ENCODE measurements at regions not wholly inside any gene's neighbourhood (a gene's known extent, or its start where the extent isn't known, plus 50 kb on each side); places are given as distances from the start of the nearest gene placed in this dataset.

GRCh38 chr2:120809609-120810440 is 74.2 kb downstream of the GLI2 start:
- DNase-seq: no peak

DNA sequence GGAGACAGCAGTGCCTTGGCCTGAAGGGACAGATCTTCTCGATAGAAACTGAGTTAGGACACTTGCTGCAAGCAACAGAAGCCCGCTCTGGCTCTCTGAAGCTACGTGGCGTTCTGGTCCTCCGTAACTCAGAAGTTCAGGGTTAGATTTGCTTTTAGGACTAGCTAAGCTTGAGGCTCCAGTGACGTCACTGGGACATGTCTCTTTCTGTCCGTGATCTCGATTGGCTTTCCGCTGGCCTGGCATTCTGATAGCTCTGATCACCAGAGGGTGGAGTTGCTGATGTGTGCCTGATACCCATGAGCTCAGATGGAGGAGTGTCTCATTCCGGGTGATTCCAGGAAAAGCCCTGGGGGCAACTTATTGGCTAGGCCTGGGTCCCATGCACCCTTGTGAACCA is 75.0 kb downstream of the GLI2 start:
- DNase-seq: no peak

- DNase-seq: no peak
These were observed 77.2 kb downstream of the GLI2 start for GRCh38 chr2:120812866-120813265.

DNA sequence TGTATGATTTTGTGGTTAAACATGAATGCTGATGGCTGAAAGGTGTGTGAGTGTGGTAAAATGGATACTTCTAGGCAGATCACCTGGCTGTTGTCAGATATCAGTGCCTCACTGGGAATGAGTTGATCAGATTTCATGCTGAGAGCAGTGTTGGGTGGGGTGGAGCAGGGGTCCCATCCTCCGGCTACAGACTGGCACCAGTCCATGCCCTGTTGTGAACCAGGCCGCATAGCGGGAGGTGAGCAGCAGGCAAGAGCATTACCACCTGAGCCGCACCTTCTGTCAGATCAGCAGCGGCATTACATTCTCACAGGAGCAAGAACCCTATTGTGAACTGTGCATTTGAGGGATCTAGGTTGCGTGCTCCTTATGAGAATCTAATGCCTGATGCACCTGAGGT is 78.7 kb downstream of the GLI2 start:
- DNase-seq: no peak

DNA sequence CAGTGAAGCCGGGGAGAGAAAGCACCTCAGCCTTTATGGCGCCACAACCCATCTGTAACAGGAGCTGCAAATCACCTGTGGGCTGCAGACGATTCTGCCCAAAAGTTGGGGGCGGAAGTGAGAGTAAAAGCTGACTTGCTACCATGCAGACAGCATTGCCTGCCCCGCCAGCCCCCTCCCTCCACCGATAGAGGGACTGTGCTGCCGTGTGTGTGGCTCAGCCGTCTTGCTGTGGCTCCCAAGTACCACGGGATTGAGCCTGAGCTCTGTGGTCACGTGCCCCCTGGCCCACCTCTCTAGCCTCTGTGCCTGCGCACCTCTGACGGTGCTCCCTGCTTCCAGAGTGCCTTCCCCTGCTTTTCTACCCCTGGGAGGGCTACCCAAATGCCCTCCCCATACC is 79.6 kb downstream of the GLI2 start:
- DNase-seq: no peak

DNA sequence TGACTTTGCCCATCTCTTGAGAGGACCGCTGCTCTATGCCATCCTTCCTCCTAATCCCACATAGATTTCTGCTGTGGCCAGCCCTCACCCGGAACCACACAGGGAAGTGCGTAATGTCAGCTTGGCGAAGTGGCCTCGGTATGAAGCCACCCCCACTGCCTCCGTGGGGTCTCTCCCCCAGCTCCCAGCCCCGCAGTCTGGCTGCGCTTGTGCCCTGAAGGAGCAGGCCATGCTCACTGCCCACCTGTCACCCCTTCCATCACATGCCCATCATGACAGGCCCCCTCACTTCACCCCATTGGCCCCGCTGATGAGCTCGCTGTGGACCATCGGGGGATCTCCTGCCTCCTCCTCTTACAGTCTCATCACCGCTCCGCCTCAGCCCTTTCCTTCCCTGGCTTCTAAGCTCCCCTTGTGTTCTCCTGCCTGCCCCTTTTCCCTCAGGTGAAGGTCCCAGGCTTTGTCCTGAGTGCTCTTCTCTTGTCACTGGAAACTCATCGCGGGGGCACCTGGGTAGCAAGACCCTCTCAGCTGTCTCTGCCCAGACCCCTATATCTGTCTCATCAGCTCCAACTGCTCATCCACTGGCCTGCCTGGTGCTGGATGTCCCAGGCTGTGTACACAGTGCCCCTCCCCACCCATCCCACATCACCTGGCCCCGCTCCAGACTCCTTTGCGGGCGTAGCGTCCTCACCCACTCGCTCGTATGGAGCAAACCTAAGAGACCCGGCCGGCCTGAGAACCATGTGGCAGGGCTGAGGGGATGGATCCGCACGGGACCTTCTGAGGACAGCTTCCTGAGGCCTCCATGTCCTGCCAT is 81.7 kb downstream of the GLI2 start:
- no peak for DNase-seq

GRCh38 chr2:120817956-120818325 is 82.3 kb downstream of the GLI2 start:
- no peak for DNase-seq

DNA sequence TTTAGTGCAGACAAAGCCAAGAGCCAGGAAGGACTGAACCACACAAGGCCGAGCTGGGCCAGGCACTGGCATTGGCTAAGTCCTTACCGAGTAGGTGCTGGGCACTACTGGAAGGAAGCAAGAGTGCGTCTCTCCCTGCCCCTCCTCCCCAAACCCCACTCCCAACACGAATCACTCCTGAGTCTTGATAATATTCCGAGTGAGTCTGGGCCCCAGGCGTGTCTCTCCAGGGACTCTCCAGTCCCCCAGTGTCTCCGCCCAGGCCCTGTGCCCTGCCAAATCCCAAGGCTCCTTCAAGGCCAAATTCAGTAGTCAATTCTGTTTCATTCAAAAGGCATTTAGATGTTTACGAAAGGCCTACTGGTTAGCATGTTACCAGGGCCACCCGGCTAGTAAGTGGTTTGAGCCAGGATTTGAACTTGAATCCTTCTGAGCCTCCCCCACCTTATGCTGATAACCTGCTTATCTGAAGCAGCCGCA is 82.8 kb downstream of the GLI2 start:
- DNase-seq: no peak

DNA sequence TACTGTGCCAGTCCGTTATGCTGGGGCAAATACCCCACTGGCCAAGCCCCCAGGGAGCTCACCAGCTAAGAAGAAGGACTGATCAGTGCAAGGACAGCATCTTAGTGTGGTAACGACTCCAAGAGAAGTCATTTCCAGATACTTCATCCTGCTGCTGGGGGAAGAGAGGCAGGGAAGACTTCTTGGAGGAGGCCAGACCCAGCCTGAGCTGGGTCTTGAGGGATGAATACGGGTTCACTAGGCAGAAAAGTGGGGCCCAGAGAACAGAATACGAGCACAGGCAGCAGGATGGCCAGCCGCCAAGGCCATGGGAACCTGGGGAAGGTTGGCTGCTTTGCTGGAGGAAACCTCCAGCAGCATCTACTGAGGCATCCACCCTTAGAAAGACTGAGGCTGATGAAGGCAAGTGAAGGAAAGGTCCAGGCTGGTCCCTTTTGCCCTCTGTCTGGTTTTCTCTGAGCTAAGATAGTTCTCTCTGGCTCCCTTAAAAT is 84.1 kb downstream of the GLI2 start:
- DNase-seq: no peak

DNA sequence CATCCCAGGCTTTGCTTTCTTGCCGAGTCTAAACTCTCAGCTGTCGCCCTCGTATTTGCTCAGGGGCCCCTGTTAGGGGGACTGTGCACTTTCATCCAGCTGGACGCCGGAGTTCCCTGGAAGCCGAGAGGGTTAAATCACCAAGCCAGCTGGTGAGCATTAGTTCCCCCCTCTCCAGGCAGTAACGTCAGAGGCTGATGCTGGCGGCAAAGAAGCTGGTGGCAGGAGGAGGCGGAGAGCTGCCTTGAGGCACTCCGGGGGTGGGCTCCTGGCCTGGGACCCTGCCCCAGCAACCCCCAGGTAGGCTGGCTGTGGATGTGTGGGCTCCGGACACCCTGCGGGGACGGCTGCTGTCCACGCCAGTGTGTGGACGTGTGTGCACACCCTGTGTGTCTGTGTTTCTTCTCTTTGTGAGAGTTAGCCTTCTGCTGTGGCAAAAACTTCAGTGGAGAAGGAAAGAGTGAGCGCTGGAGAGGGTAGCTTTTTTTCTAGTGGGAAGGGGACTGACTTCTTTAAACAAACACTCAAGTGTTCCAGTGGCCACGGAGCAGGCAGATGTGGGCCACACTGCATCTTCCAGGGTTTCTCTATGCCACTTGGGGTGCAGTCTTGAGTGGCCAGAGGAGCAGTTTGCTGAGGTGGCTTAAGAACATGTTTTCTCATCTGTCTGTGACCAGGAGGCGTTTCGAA is 84.7 kb downstream of the GLI2 start:
- no peak for DNase-seq

GRCh38 chr2:120820953-120821279 is 85.2 kb downstream of the GLI2 start:
- no peak for DNase-seq

GRCh38 chr2:120821446-120822160 is 85.9 kb downstream of the GLI2 start:
- DNase-seq: no peak

DNA sequence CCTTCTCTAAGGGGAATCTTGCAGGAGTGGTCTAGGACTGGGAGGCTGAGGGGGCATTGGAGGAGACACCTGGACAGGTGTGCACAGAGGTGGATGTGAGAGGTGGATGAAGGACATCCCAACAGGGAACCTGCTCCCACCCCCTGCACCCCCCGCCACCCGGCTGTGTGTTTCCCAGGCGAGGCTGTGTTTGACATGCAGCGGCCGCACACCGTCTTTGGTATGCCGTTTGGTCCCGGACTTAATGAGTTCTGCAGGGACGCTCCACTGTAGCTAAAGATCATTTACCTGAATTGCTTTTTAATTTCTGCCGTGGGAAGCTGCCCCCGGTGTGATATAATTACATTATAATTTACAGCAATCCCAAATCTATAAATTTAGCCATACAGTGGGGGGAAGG is 87.3 kb downstream of the GLI2 start:
- no peak for DNase-seq

DNA sequence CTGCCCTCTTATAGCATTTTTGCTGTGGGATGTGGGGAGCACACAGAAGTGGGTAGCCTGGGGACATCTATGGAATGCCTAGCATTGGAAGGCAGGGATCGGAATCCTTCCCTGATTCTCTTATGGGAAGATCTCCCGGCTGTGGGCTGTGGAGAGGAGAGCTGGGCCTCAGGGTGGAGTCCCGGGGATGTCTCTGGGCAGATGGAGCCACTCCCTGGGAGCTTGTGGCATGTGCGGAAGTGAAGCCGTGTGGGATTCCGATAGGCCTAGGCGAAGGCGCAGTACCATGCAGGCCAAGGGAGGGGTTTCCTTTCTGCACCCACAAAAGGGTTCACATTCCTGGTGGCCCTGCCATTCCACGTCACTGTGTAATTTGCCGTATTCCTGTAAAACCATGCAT is 87.9 kb downstream of the GLI2 start:
- no peak for DNase-seq

GRCh38 chr2:120824246-120824645 is 88.6 kb downstream of the GLI2 start:
- DNase-seq: no peak

GRCh38 chr2:120825370-120826259 is 89.9 kb downstream of the GLI2 start:
- no peak for DNase-seq

- DNase-seq: no peak
These were observed 90.6 kb downstream of the GLI2 start for GRCh38 chr2:120826260-120826648.

GRCh38 chr2:120826716-120827410 is 91.2 kb downstream of the GLI2 start:
- DNase-seq: no peak

DNA sequence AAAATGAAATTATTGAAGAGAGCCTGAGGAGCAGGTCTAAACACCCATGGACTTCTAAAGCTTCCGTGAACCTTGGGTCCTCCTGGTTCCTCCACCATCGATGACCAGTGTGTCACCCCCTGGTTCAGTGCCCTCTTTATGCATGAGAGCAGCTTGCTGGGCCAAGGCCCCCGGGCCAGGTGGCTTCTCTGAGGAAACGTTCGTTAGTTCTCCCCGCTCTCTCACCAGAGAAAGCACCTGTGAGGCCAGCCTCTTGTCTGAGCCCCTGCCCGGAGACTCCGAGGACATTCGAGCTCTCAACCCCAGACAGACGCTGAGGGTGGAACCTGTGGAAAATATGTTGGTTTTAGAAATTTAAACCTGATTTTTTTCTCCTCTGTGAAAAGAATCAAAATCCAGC is 92.4 kb downstream of the GLI2 start:
- no peak for DNase-seq

GRCh38 chr2:120828829-120829632 is 93.4 kb downstream of the GLI2 start:
- DNase-seq: no peak
